WI38 (cell line): ENCODE measurements at regions not wholly inside any gene's neighbourhood (a gene's known extent, or its start where the extent isn't known, plus 50 kb on each side); places are given as distances from the start of the nearest gene placed in this dataset.

Source experiments
- H3K4me3 ChIP-seq: 2 replicates; pipeline ENCODE4 v1.5.1; 2011; ENCODE audit warnings: low read depth, mild to moderate bottlenecking, control low read depth, low read length
- TF ChIP-seq, protein P1 (sequence below): IDR thresholded peaks from 2 replicates; pipeline ENCODE4 v1.5.1; 2012; ENCODE audit warnings: low read depth, mild to moderate bottlenecking, control low read depth, low read length

- TF ChIP-seq, protein P1, sequence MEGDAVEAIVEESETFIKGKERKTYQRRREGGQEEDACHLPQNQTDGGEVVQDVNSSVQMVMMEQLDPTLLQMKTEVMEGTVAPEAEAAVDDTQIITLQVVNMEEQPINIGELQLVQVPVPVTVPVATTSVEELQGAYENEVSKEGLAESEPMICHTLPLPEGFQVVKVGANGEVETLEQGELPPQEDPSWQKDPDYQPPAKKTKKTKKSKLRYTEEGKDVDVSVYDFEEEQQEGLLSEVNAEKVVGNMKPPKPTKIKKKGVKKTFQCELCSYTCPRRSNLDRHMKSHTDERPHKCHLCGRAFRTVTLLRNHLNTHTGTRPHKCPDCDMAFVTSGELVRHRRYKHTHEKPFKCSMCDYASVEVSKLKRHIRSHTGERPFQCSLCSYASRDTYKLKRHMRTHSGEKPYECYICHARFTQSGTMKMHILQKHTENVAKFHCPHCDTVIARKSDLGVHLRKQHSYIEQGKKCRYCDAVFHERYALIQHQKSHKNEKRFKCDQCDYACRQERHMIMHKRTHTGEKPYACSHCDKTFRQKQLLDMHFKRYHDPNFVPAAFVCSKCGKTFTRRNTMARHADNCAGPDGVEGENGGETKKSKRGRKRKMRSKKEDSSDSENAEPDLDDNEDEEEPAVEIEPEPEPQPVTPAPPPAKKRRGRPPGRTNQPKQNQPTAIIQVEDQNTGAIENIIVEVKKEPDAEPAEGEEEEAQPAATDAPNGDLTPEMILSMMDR = no peak
- no peak overlapping the region for H3K4me3 ChIP-seq
These were observed 455.4 kb downstream of the EBF1 start for GRCh38 chr5:158644301-158644700.

DNA sequence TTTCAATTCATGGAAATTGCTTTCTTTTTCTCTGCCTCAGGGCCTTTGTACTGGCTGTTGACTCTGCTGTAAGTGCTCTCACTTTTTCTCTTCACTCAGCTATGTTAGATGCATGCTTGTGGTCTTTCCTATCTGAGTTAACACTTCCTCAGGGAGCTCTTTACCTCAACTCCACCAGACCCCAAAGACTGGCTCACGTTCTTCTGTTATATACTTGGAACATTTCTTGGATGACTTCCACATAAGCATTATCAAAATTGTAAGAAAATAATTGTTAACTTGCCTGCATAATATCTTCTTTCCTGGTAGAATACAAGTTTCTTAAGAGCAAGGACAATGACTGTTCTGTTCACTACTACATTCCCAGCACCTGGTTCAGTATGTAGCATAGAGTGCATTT, 455.9 kb downstream of the EBF1 start:
- H3K4me3 ChIP-seq = no peak overlapping the region
- TF ChIP-seq, protein P1 = no peak

DNA sequence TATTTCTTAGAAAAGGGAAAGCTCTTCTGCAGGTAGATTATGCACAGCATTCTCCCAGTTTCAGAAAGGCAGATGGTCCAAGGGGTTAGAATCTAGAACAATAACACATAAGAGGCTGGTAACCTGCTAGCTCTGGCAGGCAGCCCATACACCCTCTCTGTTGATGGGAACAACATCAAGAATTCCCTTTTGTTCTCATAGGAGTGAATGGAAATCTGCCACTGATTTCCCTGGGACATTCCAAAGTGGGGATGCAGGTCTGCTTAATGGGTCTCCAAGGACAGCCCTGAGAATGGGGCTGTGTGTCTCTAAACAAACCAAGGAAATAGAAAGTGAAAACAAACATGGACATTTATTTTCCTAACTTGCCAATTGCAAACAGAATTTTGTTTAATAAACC, 456.8 kb downstream of the EBF1 start:
- TF ChIP-seq, protein P1 = no peak

GRCh38 chr5:158641016-158641415, 458.7 kb downstream of the EBF1 start:
- TF ChIP-seq, protein P1 = no peak
- no peak overlapping the region for H3K4me3 ChIP-seq

More for the DNA sequence above, 456.8 kb downstream of the EBF1 start:
- no peak overlapping the region for H3K4me3 ChIP-seq

DNA sequence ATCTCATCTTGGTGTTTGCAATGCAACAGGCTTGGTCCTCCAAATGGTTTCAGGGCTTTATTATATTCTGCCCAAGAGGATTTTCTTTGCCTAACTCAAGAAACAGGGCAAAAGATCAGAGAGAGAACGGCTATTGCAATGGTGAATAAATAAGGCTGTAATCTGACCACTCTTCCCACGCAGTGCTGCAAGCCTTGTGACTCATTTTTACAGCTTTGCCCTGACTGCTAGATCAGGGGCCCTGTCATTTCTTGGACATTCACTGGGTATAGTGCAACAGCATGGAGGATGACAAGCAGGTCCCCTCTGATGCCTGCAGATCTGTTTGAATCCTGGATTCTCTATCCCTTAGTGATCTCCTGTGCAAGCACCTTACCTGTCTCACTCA, 459.1 kb downstream of the EBF1 start:
- no peak overlapping the region for H3K4me3 ChIP-seq
- TF ChIP-seq, protein P1 = no peak

DNA sequence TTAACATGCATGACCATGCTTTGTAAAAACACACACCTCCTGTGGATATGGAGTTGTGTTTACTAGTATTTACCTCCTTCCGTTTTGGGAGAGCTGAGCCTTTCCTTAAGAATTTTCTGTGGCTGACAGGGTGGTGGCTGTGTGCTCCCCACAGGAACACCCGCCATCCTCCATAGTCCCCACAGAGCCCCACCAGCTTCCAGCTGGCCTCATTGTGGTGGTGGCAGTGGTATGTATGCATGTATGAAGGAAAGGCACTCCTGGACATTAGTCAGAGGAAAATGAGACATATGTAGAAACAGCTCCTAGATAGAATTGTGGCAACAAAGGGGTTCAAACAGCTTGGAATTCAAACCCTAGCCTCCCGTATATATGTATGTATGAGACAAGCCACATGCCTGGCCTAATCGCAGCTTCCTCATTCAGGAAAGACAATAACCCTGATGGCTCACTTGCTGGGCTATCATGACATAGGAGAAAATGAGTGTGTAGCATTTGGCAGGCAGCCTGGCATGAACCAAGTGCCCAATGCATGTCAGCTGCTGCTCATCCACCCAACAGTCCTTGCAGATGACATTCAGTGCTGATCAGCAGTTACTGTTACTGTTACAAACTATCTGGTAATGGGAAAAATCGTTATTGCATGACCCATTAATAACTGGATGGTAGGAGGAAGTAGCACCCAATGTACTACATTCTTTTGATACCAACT, 459.7 kb downstream of the EBF1 start:
- no peak overlapping the region for H3K4me3 ChIP-seq

DNA sequence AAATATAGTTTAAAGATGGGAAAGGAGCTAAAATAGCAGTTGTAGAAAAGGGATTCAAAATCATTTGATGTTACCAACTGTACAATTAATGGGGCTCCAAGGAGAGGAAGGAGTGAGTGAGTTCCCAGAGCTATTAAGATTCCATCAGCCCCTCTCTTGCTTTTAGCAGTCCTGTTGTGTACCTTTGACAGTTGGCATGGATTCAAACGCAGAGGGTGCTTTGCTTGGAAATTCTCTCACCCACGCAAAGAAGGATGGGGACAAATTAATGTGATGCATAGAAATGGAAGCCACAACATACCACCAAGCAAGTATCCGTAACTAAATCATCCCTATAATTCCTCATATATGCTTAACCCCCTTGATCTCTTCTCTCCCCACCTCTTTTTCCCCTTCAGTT, 461.3 kb downstream of the EBF1 start:
- H3K4me3 ChIP-seq = no peak overlapping the region
- TF ChIP-seq, protein P1 = no peak

More for the DNA sequence above, 459.7 kb downstream of the EBF1 start:
- TF ChIP-seq, protein P1 = no peak
